ENCODE measurements at regions not wholly inside any gene's neighbourhood (a gene's known extent, or its start where the extent isn't known, plus 50 kb on each side); places are given as distances from the start of the nearest gene placed in this dataset.

DNA sequence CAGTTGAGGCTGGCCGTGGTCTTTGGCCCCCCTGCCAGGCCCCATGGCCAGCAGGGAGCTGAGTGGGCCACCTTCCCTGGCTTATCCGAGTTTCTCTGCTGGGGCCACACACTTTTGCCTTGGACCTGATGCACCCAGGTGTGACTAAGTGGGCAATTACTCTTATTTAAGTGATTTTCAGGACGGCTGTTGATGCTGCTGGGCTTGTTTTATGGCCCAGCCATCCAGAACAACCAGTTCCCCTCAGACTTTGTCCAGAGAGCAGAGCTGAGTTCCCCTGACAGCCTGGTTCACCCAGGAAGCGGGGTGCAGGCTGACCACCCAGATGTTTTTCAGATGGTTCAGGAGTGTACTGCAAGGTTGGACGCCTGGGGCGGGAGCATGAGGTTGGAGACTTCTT is 68.8 kb downstream of the GLI2 start:
- intact Hi-C loops (cut with DNase I, micrococcal nuclease): no loop called here
- no peaks in the 10 kb centered on the region for H3K4me1 ChIP-seq (ENCODE audit: low read depth)
- TF ChIP-seq CTCF (IDR thresholded peaks at IDR 0.05): no peak
- ATAC-seq: no peak
- no peak for DNase-seq
- H3K4me3 ChIP-seq: no peak overlapping the region
- H3K9me3 ChIP-seq: no peaks in the 10 kb centered on the region
- H3K36me3 ChIP-seq (ENCODE audit: low read depth): no peaks in the 10 kb centered on the region

- Histone ChIP-seq H3K4me1 (ENCODE audit: low read depth) (no peaks in the 10 kb centered on the region), H3K36me3 (ENCODE audit: low read depth) (no peaks in the 10 kb centered on the region), H3K9me3 (no peaks in the 10 kb centered on the region), H3K4me3 (no peak overlapping the region)
- intact Hi-C loops (cut with DNase I, micrococcal nuclease): no loop called here
- no peak for DNase-seq
- ATAC-seq: no peak
- TF ChIP-seq CTCF (IDR thresholded peaks at IDR 0.05): no peak
These were observed 69.3 kb downstream of the GLI2 start for GRCh38 chr2:120805011-120805410.

GRCh38 chr2:120805602-120806001 is 69.9 kb downstream of the GLI2 start:
- intact Hi-C loops (cut with DNase I, micrococcal nuclease): no loop called here
- H3K36me3 ChIP-seq (ENCODE audit: low read depth): no peaks in the 10 kb centered on the region
- TF ChIP-seq CTCF (IDR thresholded peaks at IDR 0.05): no peak
- H3K4me1 ChIP-seq (ENCODE audit: low read depth): no peaks in the 10 kb centered on the region
- H3K4me3 ChIP-seq: no peak overlapping the region
- H3K9me3 ChIP-seq: no peaks in the 10 kb centered on the region
- no peak for DNase-seq
- no peak for ATAC-seq

GRCh38 chr2:120807751-120808150 is 72.1 kb downstream of the GLI2 start:
- Histone ChIP-seq H3K4me1 (ENCODE audit: low read depth) (no peaks in the 10 kb centered on the region), H3K9me3 (no peaks in the 10 kb centered on the region), H3K36me3 (ENCODE audit: low read depth) (no peaks in the 10 kb centered on the region), H3K4me3 (no peak overlapping the region)
- DNase-seq (no peak), ATAC-seq (no peak)
- intact Hi-C loops (cut with DNase I, micrococcal nuclease): no loop called here
- TF ChIP-seq CTCF (IDR thresholded peaks at IDR 0.05): no peak

DNA sequence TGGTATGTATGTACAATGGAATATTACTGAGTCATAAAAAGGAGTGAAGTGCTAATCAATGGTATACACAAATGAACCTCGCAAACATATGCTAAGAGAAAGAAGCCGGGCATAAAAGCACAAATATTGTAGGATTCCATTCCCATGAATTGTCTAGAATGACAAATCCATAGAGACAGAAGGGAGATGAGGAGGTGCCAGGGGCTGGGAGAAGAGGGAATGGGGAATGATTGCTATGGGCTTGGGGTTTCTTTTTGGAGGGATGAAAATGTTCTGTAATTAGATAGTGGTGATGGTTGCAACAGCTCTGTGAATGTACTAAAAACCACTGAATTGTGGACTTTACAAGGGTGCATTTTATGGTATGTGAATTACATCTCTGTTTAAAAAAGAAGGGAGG is 73.5 kb downstream of the GLI2 start:
- DNase-seq (no peak), ATAC-seq (no peak)
- Histone ChIP-seq H3K4me1 (ENCODE audit: low read depth) (no peaks in the 10 kb centered on the region), H3K4me3 (no peak overlapping the region), H3K9me3 (no peaks in the 10 kb centered on the region), H3K36me3 (ENCODE audit: low read depth) (no peaks in the 10 kb centered on the region)
- no peak for TF ChIP-seq CTCF (IDR thresholded peaks at IDR 0.05)
- intact Hi-C loops (cut with DNase I, micrococcal nuclease): no loop called here
